ENCODE measurements at regions not wholly inside any gene's neighbourhood (a gene's known extent, or its start where the extent isn't known, plus 50 kb on each side); places are given as distances from the start of the nearest gene placed in this dataset.
A peak's percentile ranks its signal among the peaks of the same experiment; 100 is the strongest.

DNA sequence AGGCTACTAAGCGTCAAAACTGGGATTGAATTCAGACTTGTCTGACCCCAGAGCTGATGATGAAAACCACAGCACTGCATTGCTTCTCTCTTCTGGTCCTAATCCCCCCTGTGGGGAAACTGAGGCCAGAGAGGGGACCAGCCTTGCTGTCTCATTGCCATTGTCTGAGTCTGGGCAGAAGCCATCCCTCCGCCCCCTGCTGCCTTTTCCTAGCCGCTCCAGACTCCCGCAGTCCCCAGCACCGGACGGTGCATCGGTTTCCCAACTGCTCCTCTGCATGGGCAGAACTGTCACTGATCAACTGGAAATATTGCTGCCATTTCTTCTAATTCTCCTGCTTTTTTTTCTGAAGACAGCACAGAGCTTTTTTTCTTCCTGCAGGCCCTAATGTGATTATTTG, 157.4 kb downstream of the ACTL8 start:
- H3K4me3 ChIP-seq, result no peak overlapping the region
- peaks cover 0 to 99% (median 17%) of the 10 kb centered on the region in 7 donors for H3K27me3 ChIP-seq (replicated peaks in 1 of 7)
- H3K27ac ChIP-seq, result no peak overlapping the region
- WGBS, 5 donors, result 63 to 87% (median 80%) methylated on average over 7 of the region's 7 CpGs
- H3K4me1 ChIP-seq, result no peaks in the 10 kb centered on the region
- H3K9me3 ChIP-seq, result no peaks in the 10 kb centered on the region
- no peaks in the 10 kb centered on the region for H3K36me3 ChIP-seq
- peak; percentile 11 for DNase-seq
- TF ChIP-seq, protein P1, sequence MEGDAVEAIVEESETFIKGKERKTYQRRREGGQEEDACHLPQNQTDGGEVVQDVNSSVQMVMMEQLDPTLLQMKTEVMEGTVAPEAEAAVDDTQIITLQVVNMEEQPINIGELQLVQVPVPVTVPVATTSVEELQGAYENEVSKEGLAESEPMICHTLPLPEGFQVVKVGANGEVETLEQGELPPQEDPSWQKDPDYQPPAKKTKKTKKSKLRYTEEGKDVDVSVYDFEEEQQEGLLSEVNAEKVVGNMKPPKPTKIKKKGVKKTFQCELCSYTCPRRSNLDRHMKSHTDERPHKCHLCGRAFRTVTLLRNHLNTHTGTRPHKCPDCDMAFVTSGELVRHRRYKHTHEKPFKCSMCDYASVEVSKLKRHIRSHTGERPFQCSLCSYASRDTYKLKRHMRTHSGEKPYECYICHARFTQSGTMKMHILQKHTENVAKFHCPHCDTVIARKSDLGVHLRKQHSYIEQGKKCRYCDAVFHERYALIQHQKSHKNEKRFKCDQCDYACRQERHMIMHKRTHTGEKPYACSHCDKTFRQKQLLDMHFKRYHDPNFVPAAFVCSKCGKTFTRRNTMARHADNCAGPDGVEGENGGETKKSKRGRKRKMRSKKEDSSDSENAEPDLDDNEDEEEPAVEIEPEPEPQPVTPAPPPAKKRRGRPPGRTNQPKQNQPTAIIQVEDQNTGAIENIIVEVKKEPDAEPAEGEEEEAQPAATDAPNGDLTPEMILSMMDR (IDR thresholded peaks at IDR 0.05 in 8 of 11, conservative IDR thresholded peaks at IDR 0.05 in 3 of 11), result no peak
- no peak for TF ChIP-seq POLR2AphosphoS5 (IDR thresholded peaks at IDR 0.05)
- no peak for TF ChIP-seq POLR2A (IDR thresholded peaks at IDR 0.05)
- intact Hi-C loops (cut with DNase I; ENCODE audit: low total_unique reads), result no loop called here

DNA sequence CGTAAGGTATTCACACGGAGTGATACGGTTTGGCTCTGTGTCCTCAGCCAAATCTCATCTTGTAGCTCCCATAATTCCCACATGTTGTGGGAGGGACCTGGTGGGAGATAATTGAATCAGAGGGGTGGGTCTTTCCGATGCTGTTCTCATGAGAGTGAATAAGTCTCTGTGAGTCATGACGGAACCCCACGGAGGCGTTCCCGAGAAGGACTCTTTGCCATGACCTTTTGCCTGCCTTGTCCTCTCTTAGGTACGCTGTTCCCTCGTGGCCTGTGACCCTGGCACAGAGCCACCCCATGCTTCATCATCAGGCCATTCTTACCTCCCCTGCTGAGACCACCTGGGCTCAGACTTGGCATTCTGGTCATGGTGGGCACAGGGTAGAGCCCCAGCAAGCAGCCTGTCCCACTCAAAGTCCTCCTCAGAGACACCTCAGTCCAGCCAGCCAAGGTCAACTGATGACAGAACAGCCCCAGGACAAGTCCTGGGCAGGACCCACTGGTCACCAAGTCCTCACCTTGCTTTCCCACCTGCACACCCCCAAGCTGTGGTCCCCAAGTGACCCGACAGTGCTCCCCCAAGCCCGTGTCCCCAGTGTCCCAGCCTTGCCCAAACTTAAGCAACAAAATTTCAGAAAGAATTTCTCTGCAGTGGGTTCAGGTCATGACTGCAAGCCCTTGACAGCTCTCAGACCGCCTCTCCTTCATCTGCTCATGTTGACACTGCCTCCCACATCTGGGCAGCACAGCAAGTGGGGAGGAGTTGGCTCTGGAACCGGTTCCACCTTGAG, 158.4 kb downstream of the ACTL8 start:
- Histone ChIP-seq H3K27ac (no peak overlapping the region), H3K4me1 (no peaks in the 10 kb centered on the region), H3K9me3 (no peaks in the 10 kb centered on the region), H3K36me3 (no peaks in the 10 kb centered on the region), H3K4me3 (no peak overlapping the region), H3K27me3 (replicated peaks in 1 of 7) (peaks cover 0 to 99% (median 25%) of the 10 kb centered on the region in 7 donors)
- DNase-seq, result peak; percentile 50
- intact Hi-C loops (cut with DNase I; ENCODE audit: low total_unique reads), result no loop called here
- 61 to 82% (median 74%) methylated on average over 14 of the region's 14 CpGs for WGBS, 5 donors
- TF ChIP-seq, protein P1 (IDR thresholded peaks at IDR 0.05 in 8 of 11, conservative IDR thresholded peaks at IDR 0.05 in 3 of 11), result no peak
- no peak for TF ChIP-seq POLR2AphosphoS5 (IDR thresholded peaks at IDR 0.05)
- no peak for TF ChIP-seq POLR2A (IDR thresholded peaks at IDR 0.05)

DNA sequence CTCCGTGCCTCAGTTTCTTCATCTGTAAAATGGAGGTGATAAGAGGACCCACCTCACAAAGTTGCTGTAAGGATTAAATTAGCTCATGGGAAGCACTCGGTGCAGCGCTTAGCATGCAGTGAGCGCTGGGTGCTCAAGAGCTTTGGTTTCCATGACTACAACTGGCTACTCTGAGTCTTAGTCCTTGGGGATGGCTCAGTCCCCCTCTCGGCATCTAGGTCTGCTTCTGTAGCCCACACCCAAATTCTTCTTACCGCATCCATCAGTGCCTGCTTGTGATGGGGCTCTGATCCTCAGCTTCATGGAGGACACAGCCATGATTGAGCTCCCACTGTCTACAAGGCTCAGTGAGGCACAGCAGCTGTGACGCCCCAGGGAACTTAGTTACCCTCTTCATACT, 159.0 kb downstream of the ACTL8 start:
- intact Hi-C loops (cut with DNase I; ENCODE audit: low total_unique reads), result no loop called here
- WGBS, 5 donors, result 49 to 87% (median 82%) methylated on average over 7 of the region's 7 CpGs
- Histone ChIP-seq H3K4me1 (no peaks in the 10 kb centered on the region), H3K27ac (no peak overlapping the region), H3K27me3 (replicated peaks in 1 of 7) (peaks cover 0 to 99% (median 27%) of the 10 kb centered on the region in 7 donors), H3K9me3 (no peaks in the 10 kb centered on the region), H3K4me3 (no peak overlapping the region), H3K36me3 (no peaks in the 10 kb centered on the region)
- TF ChIP-seq, protein P1 (IDR thresholded peaks at IDR 0.05 in 8 of 11, conservative IDR thresholded peaks at IDR 0.05 in 3 of 11), result no peak
- TF ChIP-seq POLR2A (IDR thresholded peaks at IDR 0.05) (no peak), POLR2AphosphoS5 (IDR thresholded peaks at IDR 0.05) (no peak)
- peak; percentile 4 for DNase-seq

DNA sequence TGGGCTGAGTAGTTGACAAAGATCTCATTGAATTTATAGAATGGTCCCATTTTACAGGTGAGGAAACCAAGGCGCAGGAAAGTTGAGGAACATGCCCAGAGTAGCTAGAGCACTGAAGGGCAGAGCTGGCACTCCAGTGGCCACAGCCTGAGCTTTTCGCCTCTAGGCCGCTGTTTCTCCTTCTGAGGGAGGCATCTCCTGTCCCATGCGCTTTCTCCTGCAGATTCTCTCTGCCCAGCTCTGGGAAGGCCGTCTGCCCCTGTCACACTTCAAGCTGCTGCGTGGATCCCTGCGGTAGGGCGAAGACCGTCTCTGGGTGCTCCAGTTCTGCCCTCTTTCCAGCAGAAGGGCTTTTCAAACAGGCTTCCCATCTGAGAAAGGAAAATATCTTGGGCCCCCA, 159.9 kb downstream of the ACTL8 start:
- peak; percentile 20 for DNase-seq
- H3K4me1 ChIP-seq, result no peaks in the 10 kb centered on the region
- H3K27me3 ChIP-seq (replicated peaks in 1 of 7), result peaks cover 0 to 99% (median 27%) of the 10 kb centered on the region in 7 donors
- no peaks in the 10 kb centered on the region for H3K36me3 ChIP-seq
- H3K27ac ChIP-seq, result no peak overlapping the region
- TF ChIP-seq, protein P1 (IDR thresholded peaks at IDR 0.05 in 8 of 11, conservative IDR thresholded peaks at IDR 0.05 in 3 of 11), result no peak
- no peak for TF ChIP-seq POLR2A (IDR thresholded peaks at IDR 0.05)
- no peak for TF ChIP-seq POLR2AphosphoS5 (IDR thresholded peaks at IDR 0.05)
- intact Hi-C loops (cut with DNase I; ENCODE audit: low total_unique reads), result no loop called here
- no peaks in the 10 kb centered on the region for H3K9me3 ChIP-seq
- H3K4me3 ChIP-seq, result no peak overlapping the region
- WGBS, 5 donors, result 52 to 61% (median 58%) methylated on average over 9 of the region's 9 CpGs

Data from spleen (tissue), 11 donors.